ENCODE measurements at regions not wholly inside any gene's neighbourhood (a gene's known extent, or its start where the extent isn't known, plus 50 kb on each side); places are given as distances from the start of the nearest gene placed in this dataset.

GRCh38 chr5:115469904-115470516, 74.6 kb downstream of the FEM1C start:
- TF ChIP-seq Cebpa-rat (IDR thresholded peaks at IDR 0.05) = no peak
- H3K9ac ChIP-seq = no peak overlapping the region
- no peak overlapping the region for H3K4me2 ChIP-seq
- no peaks in the 10 kb centered on the region for H3K9me3 ChIP-seq
- H3K36me3 ChIP-seq = no peaks in the 10 kb centered on the region
- no peak overlapping the region for H3K4me3 ChIP-seq
- no peaks in the 10 kb centered on the region for H3K27me3 ChIP-seq
- H4K20me1 ChIP-seq = no peaks in the 10 kb centered on the region
- H3K4me1 ChIP-seq = no peaks in the 10 kb centered on the region
- H3K27ac ChIP-seq = no peak overlapping the region

DNA sequence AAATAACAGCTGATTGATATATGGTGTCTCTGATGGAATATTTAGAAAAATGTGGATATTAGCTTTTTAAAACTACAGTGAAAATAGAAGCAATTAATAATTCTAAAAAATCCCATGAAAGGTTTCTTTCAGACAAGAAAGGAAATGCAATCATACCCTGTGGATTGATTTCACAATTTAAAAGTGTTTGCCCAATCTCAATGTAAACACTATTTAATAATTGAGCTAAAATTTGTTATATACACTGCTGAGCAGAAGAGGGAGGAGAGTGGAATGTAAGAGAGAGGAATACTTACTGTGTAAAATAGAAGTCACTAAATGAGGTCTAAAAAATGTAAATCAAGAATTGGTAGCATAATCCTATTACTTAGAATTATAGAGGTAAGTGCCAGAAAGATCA, 76.9 kb downstream of the FEM1C start:
- Histone ChIP-seq H3K27ac (no peak overlapping the region), H3K4me2 (no peak overlapping the region), H3K36me3 (no peaks in the 10 kb centered on the region), H4K20me1 (no peaks in the 10 kb centered on the region), H3K27me3 (no peaks in the 10 kb centered on the region), H3K9me3 (no peaks in the 10 kb centered on the region), H3K4me3 (no peak overlapping the region), H3K9ac (no peak overlapping the region), H3K4me1 (no peaks in the 10 kb centered on the region)
- TF ChIP-seq Cebpa-rat (IDR thresholded peaks at IDR 0.05) = no peak

- Histone ChIP-seq H3K4me3 (no peak overlapping the region), H3K4me2 (no peak overlapping the region), H3K36me3 (no peaks in the 10 kb centered on the region), H3K9ac (no peak overlapping the region), H3K9me3 (no peaks in the 10 kb centered on the region), H3K27me3 (no peaks in the 10 kb centered on the region), H3K27ac (no peak overlapping the region), H3K4me1 (no peaks in the 10 kb centered on the region), H4K20me1 (no peaks in the 10 kb centered on the region)
- TF ChIP-seq Cebpa-rat (IDR thresholded peaks at IDR 0.05) = no peak
These were observed 79.1 kb downstream of the FEM1C start for GRCh38 chr5:115465431-115465830.

GRCh38 chr5:115463983-115464382, 80.6 kb downstream of the FEM1C start:
- no peaks in the 10 kb centered on the region for H3K27me3 ChIP-seq
- H3K36me3 ChIP-seq = no peaks in the 10 kb centered on the region
- H4K20me1 ChIP-seq = no peaks in the 10 kb centered on the region
- no peaks in the 10 kb centered on the region for H3K9me3 ChIP-seq
- no peak overlapping the region for H3K9ac ChIP-seq
- H3K4me3 ChIP-seq = no peak overlapping the region
- no peaks in the 10 kb centered on the region for H3K4me1 ChIP-seq
- no peak overlapping the region for H3K4me2 ChIP-seq
- TF ChIP-seq Cebpa-rat (IDR thresholded peaks at IDR 0.05) = no peak
- H3K27ac ChIP-seq = no peak overlapping the region

GRCh38 chr5:115461506-115462290, 82.9 kb downstream of the FEM1C start:
- Histone ChIP-seq H3K4me3 (no peak overlapping the region), H3K4me1 (no peaks in the 10 kb centered on the region), H3K4me2 (no peak overlapping the region), H3K36me3 (no peaks in the 10 kb centered on the region), H3K27ac (no peak overlapping the region), H3K9ac (no peak overlapping the region), H3K9me3 (no peaks in the 10 kb centered on the region), H4K20me1 (no peaks in the 10 kb centered on the region), H3K27me3 (no peaks in the 10 kb centered on the region)
- no peak for TF ChIP-seq Cebpa-rat (IDR thresholded peaks at IDR 0.05)

- H3K27ac ChIP-seq = no peak overlapping the region
- no peaks in the 10 kb centered on the region for H4K20me1 ChIP-seq
- H3K4me2 ChIP-seq = no peak overlapping the region
- H3K9me3 ChIP-seq = no peaks in the 10 kb centered on the region
- TF ChIP-seq Cebpa-rat (IDR thresholded peaks at IDR 0.05) = no peak
- no peak overlapping the region for H3K9ac ChIP-seq
- H3K27me3 ChIP-seq = no peaks in the 10 kb centered on the region
- H3K36me3 ChIP-seq = no peaks in the 10 kb centered on the region
- no peaks in the 10 kb centered on the region for H3K4me1 ChIP-seq
- no peak overlapping the region for H3K4me3 ChIP-seq
These were observed 83.5 kb downstream of the FEM1C start for GRCh38 chr5:115461093-115461492.

GRCh38 chr5:115460472-115460871, 84.1 kb downstream of the FEM1C start:
- H3K4me3 ChIP-seq = no peak overlapping the region
- no peaks in the 10 kb centered on the region for H3K9me3 ChIP-seq
- no peak for TF ChIP-seq Cebpa-rat (IDR thresholded peaks at IDR 0.05)
- no peaks in the 10 kb centered on the region for H3K4me1 ChIP-seq
- H3K9ac ChIP-seq = no peak overlapping the region
- no peak overlapping the region for H3K4me2 ChIP-seq
- H3K27ac ChIP-seq = no peak overlapping the region
- H4K20me1 ChIP-seq = no peaks in the 10 kb centered on the region
- no peaks in the 10 kb centered on the region for H3K27me3 ChIP-seq
- no peaks in the 10 kb centered on the region for H3K36me3 ChIP-seq

- TF ChIP-seq Cebpa-rat (IDR thresholded peaks at IDR 0.05) = no peak
- Histone ChIP-seq H3K4me1 (no peaks in the 10 kb centered on the region), H3K27me3 (no peaks in the 10 kb centered on the region), H3K9me3 (no peaks in the 10 kb centered on the region), H3K4me3 (no peak overlapping the region), H4K20me1 (no peaks in the 10 kb centered on the region), H3K4me2 (no peak overlapping the region), H3K27ac (no peak overlapping the region), H3K36me3 (no peaks in the 10 kb centered on the region), H3K9ac (no peak overlapping the region)
These were observed 84.7 kb downstream of the FEM1C start for GRCh38 chr5:115459855-115460341.

DNA sequence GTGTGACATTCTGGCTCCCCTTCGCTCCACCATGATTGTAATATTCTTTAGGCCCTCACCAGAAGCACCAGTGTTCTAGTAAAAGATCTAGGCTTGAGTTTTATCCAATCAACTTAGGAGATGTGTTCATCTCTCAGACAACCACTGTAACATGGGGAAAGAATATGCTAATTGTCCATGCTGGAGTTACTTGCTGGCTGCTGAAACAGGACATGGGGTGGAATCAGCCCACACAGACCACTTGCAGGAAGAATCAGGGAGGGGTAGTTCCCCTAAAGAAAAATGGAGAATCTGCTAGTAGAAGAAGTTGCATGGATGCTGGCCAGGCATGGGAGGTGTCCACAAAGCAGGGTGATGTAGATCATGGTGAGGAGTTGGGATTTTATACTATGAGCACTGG, 86.2 kb downstream of the FEM1C start:
- Histone ChIP-seq H4K20me1 (no peaks in the 10 kb centered on the region), H3K27me3 (no peaks in the 10 kb centered on the region), H3K4me1 (no peaks in the 10 kb centered on the region), H3K27ac (no peak overlapping the region), H3K9ac (no peak overlapping the region), H3K4me2 (no peak overlapping the region), H3K36me3 (no peaks in the 10 kb centered on the region), H3K9me3 (no peaks in the 10 kb centered on the region), H3K4me3 (no peak overlapping the region)
- no peak for TF ChIP-seq Cebpa-rat (IDR thresholded peaks at IDR 0.05)

DNA sequence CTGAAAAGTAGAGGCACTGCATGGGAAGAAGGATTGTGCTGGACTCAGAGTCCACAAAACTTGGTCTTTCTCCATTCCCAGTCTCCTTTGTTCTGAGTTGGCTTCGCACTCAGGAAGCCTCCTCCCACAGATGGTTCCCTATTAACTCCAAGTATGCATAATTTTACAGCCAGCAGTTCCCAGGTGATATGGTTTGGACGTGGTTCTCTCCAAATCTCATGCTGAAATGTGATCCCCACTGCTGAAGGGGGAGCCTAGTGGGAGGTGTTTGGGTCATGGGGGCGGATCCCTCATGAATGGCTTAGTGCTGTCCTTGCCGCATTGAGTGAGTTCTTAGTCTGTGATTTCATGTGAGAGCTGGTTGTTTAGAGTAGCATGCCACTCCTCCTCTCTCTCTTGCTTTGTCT, 86.6 kb downstream of the FEM1C start:
- no peaks in the 10 kb centered on the region for H3K9me3 ChIP-seq
- H3K36me3 ChIP-seq = no peaks in the 10 kb centered on the region
- no peak overlapping the region for H3K27ac ChIP-seq
- no peak overlapping the region for H3K4me2 ChIP-seq
- no peak for TF ChIP-seq Cebpa-rat (IDR thresholded peaks at IDR 0.05)
- H4K20me1 ChIP-seq = no peaks in the 10 kb centered on the region
- no peak overlapping the region for H3K4me3 ChIP-seq
- no peaks in the 10 kb centered on the region for H3K27me3 ChIP-seq
- H3K4me1 ChIP-seq = no peaks in the 10 kb centered on the region
- no peak overlapping the region for H3K9ac ChIP-seq

Data from BLaER1 (cell line).